ENCODE measurements at regions not wholly inside any gene's neighbourhood (a gene's known extent, or its start where the extent isn't known, plus 50 kb on each side); places are given as distances from the start of the nearest gene placed in this dataset.

- TF ChIP-seq, protein P1, sequence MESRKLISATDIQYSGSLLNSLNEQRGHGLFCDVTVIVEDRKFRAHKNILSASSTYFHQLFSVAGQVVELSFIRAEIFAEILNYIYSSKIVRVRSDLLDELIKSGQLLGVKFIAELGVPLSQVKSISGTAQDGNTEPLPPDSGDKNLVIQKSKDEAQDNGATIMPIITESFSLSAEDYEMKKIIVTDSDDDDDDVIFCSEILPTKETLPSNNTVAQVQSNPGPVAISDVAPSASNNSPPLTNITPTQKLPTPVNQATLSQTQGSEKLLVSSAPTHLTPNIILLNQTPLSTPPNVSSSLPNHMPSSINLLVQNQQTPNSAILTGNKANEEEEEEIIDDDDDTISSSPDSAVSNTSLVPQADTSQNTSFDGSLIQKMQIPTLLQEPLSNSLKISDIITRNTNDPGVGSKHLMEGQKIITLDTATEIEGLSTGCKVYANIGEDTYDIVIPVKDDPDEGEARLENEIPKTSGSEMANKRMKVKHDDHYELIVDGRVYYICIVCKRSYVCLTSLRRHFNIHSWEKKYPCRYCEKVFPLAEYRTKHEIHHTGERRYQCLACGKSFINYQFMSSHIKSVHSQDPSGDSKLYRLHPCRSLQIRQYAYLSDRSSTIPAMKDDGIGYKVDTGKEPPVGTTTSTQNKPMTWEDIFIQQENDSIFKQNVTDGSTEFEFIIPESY (IDR thresholded peaks at IDR 0.05): no peak
- TF ChIP-seq RXRA (IDR thresholded peaks at IDR 0.05) (no peak), HNF4A (conservative IDR thresholded peaks at IDR 0.05) (no peak), RAD21 (IDR thresholded peaks at IDR 0.05) (no peak), TAF1 (conservative IDR thresholded peaks at IDR 0.05) (no peak), NR2F2 (IDR thresholded peaks at IDR 0.05) (no peak), CTCF (IDR thresholded peaks at IDR 0.05; ENCODE audit: low read depth, low read length, missing input control) (no peak), YY1 (IDR thresholded peaks at IDR 0.05) (no peak), GABPA (IDR thresholded peaks at IDR 0.05 in 1 of 2, conservative IDR thresholded peaks at IDR 0.05 in 1 of 2) (no peak)
- DNase-seq (ENCODE audit: low spot score): no peak
- Histone ChIP-seq H3K9ac (ENCODE audit: low read depth in 1 of 2, low read length in 2 of 2) (no peak overlapping the region), H3K4me3 (ENCODE audit: low read depth in 1 of 3, low read length in 3 of 3) (no peak overlapping the region), H3K36me3 (ENCODE audit: control insufficient read depth in 4 of 4, insufficient read depth in 3 of 4, low read depth in 1 of 4, low read length in 3 of 4) (no peaks in the 10 kb centered on the region), H3K27me3 (ENCODE audit: control insufficient read depth in 4 of 4, insufficient read depth in 4 of 4, low read length in 3 of 4) (no peaks in the 10 kb centered on the region), H3K27ac (ENCODE audit: low read depth in 1 of 2, low read length in 2 of 2) (no peak overlapping the region), H3K4me1 (ENCODE audit: control insufficient read depth in 4 of 4, insufficient read depth in 4 of 4, low read length in 3 of 4) (no peaks in the 10 kb centered on the region), H3K9me3 (ENCODE audit: control insufficient read depth in 4 of 4, low read length in 3 of 4) (no peaks in the 10 kb centered on the region)
- WGBS: 62% methylated on average over 2 of the region's 2 CpGs
Measured at GRCh38 chr16:61379311-61379710, 656.9 kb downstream of the CDH8 start.

DNA sequence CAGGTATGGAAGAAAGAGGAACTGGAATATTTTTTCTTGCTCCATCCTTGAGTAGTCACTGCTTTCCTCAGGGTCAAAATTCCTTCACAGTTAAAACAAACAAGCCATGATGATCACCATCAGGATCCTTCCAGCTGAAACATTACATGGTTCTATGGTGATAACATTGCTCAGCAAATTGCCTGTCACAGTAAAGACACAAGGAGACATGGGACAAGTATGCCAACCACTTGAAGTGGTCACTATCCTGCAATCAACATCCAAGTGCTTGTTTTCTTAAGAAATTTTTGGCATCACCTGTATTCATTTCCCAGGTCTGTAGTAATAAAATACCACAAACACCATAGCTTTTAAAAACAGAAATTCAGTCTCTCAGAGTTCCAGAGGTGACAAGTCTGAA is 662.2 kb downstream of the CDH8 start:
- Histone ChIP-seq H3K27ac (ENCODE audit: low read depth in 1 of 2, low read length in 2 of 2) (no peak overlapping the region), H3K27me3 (ENCODE audit: control insufficient read depth in 4 of 4, insufficient read depth in 4 of 4, low read length in 3 of 4) (no peaks in the 10 kb centered on the region), H3K36me3 (ENCODE audit: control insufficient read depth in 4 of 4, insufficient read depth in 3 of 4, low read depth in 1 of 4, low read length in 3 of 4) (no peaks in the 10 kb centered on the region), H3K9me3 (ENCODE audit: control insufficient read depth in 4 of 4, low read length in 3 of 4) (no peaks in the 10 kb centered on the region), H3K4me3 (ENCODE audit: low read depth in 1 of 3, low read length in 3 of 3) (no peak overlapping the region), H3K9ac (ENCODE audit: low read depth in 1 of 2, low read length in 2 of 2) (no peak overlapping the region), H3K4me1 (ENCODE audit: control insufficient read depth in 4 of 4, insufficient read depth in 4 of 4, low read length in 3 of 4) (no peaks in the 10 kb centered on the region)
- no peak for DNase-seq (ENCODE audit: low spot score)
- TF ChIP-seq FOXA1 (IDR thresholded peaks at IDR 0.05): no peak
- TF ChIP-seq YY1 (IDR thresholded peaks at IDR 0.05): no peak

- no peak overlapping the region for H3K4me3 ChIP-seq (ENCODE audit: low read depth in 1 of 3, low read length in 3 of 3)
- H3K4me1 ChIP-seq (ENCODE audit: control insufficient read depth in 4 of 4, insufficient read depth in 4 of 4, low read length in 3 of 4): no peaks in the 10 kb centered on the region
- no peaks in the 10 kb centered on the region for H3K36me3 ChIP-seq (ENCODE audit: control insufficient read depth in 4 of 4, insufficient read depth in 3 of 4, low read depth in 1 of 4, low read length in 3 of 4)
- DNase-seq (ENCODE audit: low spot score): no peak
- H3K27me3 ChIP-seq (ENCODE audit: control insufficient read depth in 4 of 4, insufficient read depth in 4 of 4, low read length in 3 of 4): no peaks in the 10 kb centered on the region
- H3K9ac ChIP-seq (ENCODE audit: low read depth in 1 of 2, low read length in 2 of 2): no peak overlapping the region
- H3K9me3 ChIP-seq (ENCODE audit: control insufficient read depth in 4 of 4, low read length in 3 of 4): no peaks in the 10 kb centered on the region
- H3K27ac ChIP-seq (ENCODE audit: low read depth in 1 of 2, low read length in 2 of 2): no peak overlapping the region
- no peak for TF ChIP-seq MAX (IDR thresholded peaks at IDR 0.05)
- no peak for TF ChIP-seq YY1 (IDR thresholded peaks at IDR 0.05)
- no peak for TF ChIP-seq NR2F2 (IDR thresholded peaks at IDR 0.05)
- no peak for TF ChIP-seq HNF4A (conservative IDR thresholded peaks at IDR 0.05)
- no peak for TF ChIP-seq FOXA2 (IDR thresholded peaks at IDR 0.05)
- TF ChIP-seq RXRA (IDR thresholded peaks at IDR 0.05): no peak
- TF ChIP-seq, protein P2, sequence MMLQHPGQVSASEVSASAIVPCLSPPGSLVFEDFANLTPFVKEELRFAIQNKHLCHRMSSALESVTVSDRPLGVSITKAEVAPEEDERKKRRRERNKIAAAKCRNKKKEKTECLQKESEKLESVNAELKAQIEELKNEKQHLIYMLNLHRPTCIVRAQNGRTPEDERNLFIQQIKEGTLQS (IDR thresholded peaks at IDR 0.05): no peak
- TF ChIP-seq RAD21 (IDR thresholded peaks at IDR 0.05): no peak
- TF ChIP-seq FOXA1 (IDR thresholded peaks at IDR 0.05): no peak
Measured at GRCh38 chr16:61371881-61372280, 664.4 kb downstream of the CDH8 start.

Data from liver (tissue), 8 donors.